Activated CD4-positive, alpha-beta T cell treated with anti-CD3 and anti-CD28 coated beads, Interleukin-10, Interleukin-2, amounts not matched to agents 100 ng/mL and 50 ng/mL, durations not matched to agents 16 hours and 8 hours (primary cell): ENCODE measurements at regions not wholly inside any gene's neighbourhood (a gene's known extent, or its start where the extent isn't known, plus 50 kb on each side); places are given as distances from the start of the nearest gene placed in this dataset.

ENCODE experiments used
- DNase-seq: peaks from one replicate; pipeline ENCODE4 v3.0.0-alpha.2; 2020

DNA sequence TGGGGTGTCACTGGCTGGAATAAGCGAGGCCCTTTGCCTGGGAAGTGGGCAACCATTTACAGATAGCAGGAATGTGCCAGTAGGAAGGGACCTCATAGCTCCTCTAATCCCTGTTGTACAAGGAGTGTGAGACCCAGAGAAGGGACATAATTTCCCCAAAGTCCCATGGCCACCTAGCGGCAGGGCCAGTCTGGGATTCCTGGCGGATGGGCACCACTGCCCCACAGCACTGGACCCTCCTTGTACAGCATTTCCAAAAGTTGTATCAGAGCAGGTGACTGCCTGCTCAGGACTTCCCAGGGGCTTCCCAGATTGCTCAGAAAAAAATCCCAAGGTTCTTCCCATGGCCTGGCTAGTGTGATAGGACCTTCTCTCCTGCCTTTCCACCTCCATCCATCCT lies 185.8 kb downstream of the GLI2 start:
- no peak for DNase-seq

DNA sequence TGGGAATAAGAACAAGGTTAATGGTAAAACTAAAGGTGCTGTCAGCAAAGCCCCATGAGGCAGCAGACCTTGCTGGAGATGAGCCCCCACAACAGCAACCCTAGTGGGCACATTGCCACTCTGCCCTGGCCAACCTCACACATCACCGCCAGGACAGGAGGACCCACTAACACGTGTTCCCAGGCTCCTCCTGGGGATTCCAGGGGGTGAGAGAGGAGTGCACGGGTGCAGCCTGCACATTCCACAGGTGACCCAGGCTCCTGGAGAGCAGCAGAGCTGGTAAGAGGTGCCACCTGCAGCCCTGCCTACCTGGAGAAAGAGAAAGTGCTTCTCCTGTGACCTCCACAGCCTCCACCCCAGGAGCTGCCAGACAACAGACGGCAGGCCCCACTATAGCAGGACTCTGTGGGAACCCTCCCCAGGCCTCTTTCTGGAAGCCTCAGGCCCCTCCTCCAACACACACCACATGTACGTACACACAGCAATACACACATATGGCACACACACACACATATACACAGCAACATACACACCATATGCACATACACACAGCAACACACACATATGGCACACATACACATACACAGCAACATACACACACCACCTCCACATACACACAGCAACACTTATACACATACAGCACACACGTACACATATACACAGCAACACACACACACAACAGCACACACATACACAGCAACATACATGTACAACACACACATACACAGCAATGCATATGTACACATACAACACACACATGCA lies 187.1 kb downstream of the GLI2 start:
- DNase-seq: no peak

DNA sequence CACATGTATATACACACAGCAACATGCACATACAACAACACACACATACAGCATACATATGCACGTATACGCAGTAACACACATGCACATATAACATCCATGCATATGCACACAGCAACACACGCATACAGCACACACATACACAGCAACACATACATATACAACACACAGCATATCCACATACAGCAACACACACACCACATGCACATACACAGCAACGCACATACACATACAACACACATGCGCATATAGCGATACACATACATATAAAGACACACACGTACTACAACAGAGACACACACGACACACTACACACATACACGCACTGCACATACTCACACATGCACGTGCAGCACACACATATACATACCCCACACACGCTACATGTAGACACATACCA lies 187.8 kb downstream of the GLI2 start:
- DNase-seq: no peak

GRCh38 chr2:120924924-120925323 lies 189.3 kb downstream of the GLI2 start:
- DNase-seq: no peak

- DNase-seq: no peak
These were observed 191.0 kb downstream of the GLI2 start for GRCh38 chr2:120926463-120927264.

DNA sequence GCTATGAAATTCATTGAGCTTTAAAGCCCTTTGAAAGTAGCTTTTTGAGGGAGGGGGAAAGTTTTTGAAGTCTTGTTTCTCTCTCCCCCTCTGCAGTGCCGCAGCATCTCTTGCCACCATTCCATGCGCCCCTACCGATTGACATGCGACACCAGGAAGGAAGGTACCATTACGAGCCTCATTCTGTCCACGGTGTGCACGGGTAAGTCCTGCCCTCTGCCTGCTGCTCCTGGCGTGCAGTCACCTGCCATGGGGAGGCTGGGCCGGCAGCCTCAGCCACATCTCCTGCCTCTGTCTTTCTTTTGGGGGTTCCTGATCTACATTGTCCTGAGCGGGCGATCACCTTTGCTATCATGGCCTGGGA lies 191.6 kb downstream of the GLI2 start:
- DNase-seq: no peak

DNA sequence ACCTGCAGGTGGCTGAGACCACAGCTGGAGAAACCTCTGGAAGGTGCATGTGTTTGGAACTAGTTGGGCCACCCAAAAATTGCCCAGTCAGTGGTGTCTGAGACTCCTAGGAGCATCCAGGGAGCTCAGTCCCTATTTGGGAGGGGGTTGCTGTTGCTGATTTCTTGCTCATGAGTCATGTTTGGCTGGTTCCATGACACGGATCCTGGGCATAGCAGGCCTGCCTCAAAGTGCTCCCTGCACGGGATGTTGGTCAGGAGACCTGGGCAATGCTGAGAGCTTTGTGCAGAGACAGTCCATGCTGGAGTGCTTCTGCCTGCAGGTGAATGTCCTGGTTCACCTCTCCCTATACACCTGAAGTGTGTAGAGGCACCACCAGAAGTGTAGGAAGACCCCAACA lies 194.2 kb downstream of the GLI2 start:
- DNase-seq: no peak

GRCh38 chr2:120930236-120930635 lies 194.6 kb downstream of the GLI2 start:
- no peak for DNase-seq

GRCh38 chr2:120930864-120931263 lies 195.2 kb downstream of the GLI2 start:
- DNase-seq: no peak

GRCh38 chr2:120932472-120932871 lies 196.8 kb downstream of the GLI2 start:
- no peak for DNase-seq

- DNase-seq: no peak
These were observed 197.2 kb downstream of the GLI2 start for GRCh38 chr2:120932881-120933280.

GRCh38 chr2:120933693-120934573 lies 198.3 kb downstream of the GLI2 start:
- no peak for DNase-seq

GRCh38 chr2:120934574-120935338 lies 199.1 kb downstream of the GLI2 start:
- DNase-seq: no peak

GRCh38 chr2:120935339-120936313 lies 200.0 kb downstream of the GLI2 start:
- DNase-seq: no peak

DNA sequence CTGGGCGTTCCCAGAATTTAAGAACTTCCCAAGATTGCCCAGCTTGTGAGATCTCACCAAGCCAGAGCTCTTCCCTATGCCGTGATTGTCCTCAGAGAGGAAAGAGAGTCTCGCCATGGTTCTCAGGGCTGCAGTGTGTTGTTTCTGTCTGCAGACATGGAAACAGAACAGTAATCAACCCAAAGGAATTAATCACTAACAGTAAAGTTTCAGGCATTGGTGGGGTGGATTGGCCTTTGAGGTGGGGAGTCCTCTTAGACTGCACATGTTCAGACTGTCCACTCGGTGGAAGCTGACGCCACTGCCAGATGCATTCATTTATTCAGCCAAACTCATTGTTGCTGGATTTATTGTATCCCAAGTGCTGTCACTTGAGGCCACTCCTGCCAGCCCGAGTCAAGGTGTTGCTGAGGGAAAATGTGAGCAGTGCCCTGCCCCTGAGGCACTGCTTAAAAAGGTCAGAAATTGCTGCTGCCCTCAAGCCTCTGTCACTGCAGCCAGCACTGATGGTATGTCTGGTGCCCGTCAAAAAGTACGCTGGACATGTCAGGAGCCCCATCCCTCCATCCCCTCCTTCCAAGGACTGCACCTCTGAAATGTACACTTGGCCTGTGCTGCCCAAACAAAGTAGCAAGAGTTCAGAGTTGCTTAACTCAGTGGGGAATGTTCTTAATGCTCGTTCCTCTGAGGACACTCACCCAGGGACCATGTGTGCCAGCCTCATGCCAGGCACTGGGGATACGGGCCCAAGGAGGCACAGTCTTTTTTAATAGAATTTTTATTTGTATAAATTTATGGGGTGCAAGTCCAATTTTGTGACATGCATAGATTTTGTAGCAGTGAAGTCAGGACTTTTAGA lies 201.0 kb downstream of the GLI2 start:
- DNase-seq: no peak

GRCh38 chr2:120937686-120938044 lies 202.0 kb downstream of the GLI2 start:
- no peak for DNase-seq

- DNase-seq: no peak
These were observed 202.5 kb downstream of the GLI2 start for GRCh38 chr2:120938045-120938771.

GRCh38 chr2:120939595-120940318 lies 204.1 kb downstream of the GLI2 start:
- DNase-seq: no peak

- no peak for DNase-seq
These were observed 204.6 kb downstream of the GLI2 start for GRCh38 chr2:120940319-120940696.
